Ishikawa (cell line): ENCODE measurements at regions not wholly inside any gene's neighbourhood (a gene's known extent, or its start where the extent isn't known, plus 50 kb on each side); places are given as distances from the start of the nearest gene placed in this dataset.

Experiments
- EP300 ChIP-seq: IDR thresholded peaks from 2 replicates; pipeline ENCODE4 v1.6.1; 2012; ENCODE audit warnings: borderline replicate concordance
- MAX ChIP-seq: IDR thresholded peaks from 2 replicates; pipeline ENCODE4 v1.6.1; 2012
- RAD21 ChIP-seq: IDR thresholded peaks from 2 replicates; pipeline ENCODE4 v1.6.1; 2012; ENCODE audit warnings: low read depth
- REST ChIP-seq: IDR thresholded peaks from 2 replicates; pipeline ENCODE4 v1.6.1; 2012; ENCODE audit warnings: low read depth, mild to moderate bottlenecking
- TAF1 ChIP-seq: IDR thresholded peaks from 2 replicates; pipeline ENCODE4 v1.6.1; 2012; ENCODE audit warnings: low read depth, mild to moderate bottlenecking
- TEAD4 ChIP-seq: IDR thresholded peaks from 2 replicates; pipeline ENCODE4 v1.6.1; 2012
- YY1 ChIP-seq: IDR thresholded peaks from 2 replicates; pipeline ENCODE4 v1.6.1; 2012; ENCODE audit warnings: low read depth
- ZBTB7A ChIP-seq: IDR thresholded peaks from 2 replicates; pipeline ENCODE4 v1.6.1; 2012; ENCODE audit warnings: low read depth

- TF ChIP-seq REST = no peak
- no peak for TF ChIP-seq RAD21
- TF ChIP-seq MAX = no peak
- no peak for TF ChIP-seq YY1
- no peak for TF ChIP-seq TEAD4
- no peak for TF ChIP-seq TAF1
- TF ChIP-seq EP300 = no peak
- TF ChIP-seq ZBTB7A = no peak
Measured at GRCh38 chr9:28758341-28758740, 1185.1 kb upstream of the C9orf72 start.
